Body of pancreas (tissue), 4 donors: ENCODE measurements at regions not wholly inside any gene's neighbourhood (a gene's known extent, or its start where the extent isn't known, plus 50 kb on each side); places are given as distances from the start of the nearest gene placed in this dataset.

Source experiments
- CTCF ChIP-seq, 7 experiments: fragments of 450-650 bp in 4 of 7; fragments of 200-600 bp in 3 of 7; sonication (generic) in 3 of 7; IDR thresholded peaks; one replicate each; pipeline ENCODE4 v1.5.1; 2016 to 2019; ENCODE audit warnings: antibody characterized with exemption in 7 of 7
- POLR2A ChIP-seq, 3 donors: fragments of 450-650 bp; IDR thresholded peaks; one replicate each; pipeline ENCODE4 v1.6.1; 2016; ENCODE audit warnings: antibody characterized with exemption in 3 of 3, mild to moderate bottlenecking in 2 of 3

- no peak for TF ChIP-seq CTCF (IDR thresholded peaks at IDR 0.05)
- TF ChIP-seq POLR2A (IDR thresholded peaks at IDR 0.05), result no peak
Measured at GRCh38 chr9:86865952-86866351, 81.4 kb downstream of the GAS1 start.
